Sigmoid colon (tissue), 6 donors: ENCODE measurements at regions not wholly inside any gene's neighbourhood (a gene's known extent, or its start where the extent isn't known, plus 50 kb on each side); places are given as distances from the start of the nearest gene placed in this dataset.
A peak's percentile ranks its signal among the peaks of the same experiment; 100 is the strongest.

Experiments used
- DNase-seq: peaks from one replicate; pipeline ENCODE4 v3.0.0-alpha.2; 2019
- H3K27ac ChIP-seq, 4 donors: fragments of 200-600 bp; sonication (generic); one replicate each; pipeline ENCODE4 v1.5.1; 2016 to 2019; ENCODE audit warnings: mild to moderate bottlenecking in 1 of 4
- H3K27me3 ChIP-seq, 3 donors: fragments of 200-600 bp; sonication (generic); one replicate each; pipeline ENCODE4 v1.5.1; 2019; ENCODE audit warnings: mild to moderate bottlenecking in 1 of 3
- H3K36me3 ChIP-seq, 4 donors: fragments of 200-600 bp; sonication (generic); one replicate each; pipeline ENCODE4 v1.5.1; 2016 to 2019
- H3K4me1 ChIP-seq, 4 donors: fragments of 200-600 bp; sonication (generic); one replicate each; pipeline ENCODE4 v1.5.1; 2017 to 2019
- H3K4me3 ChIP-seq, 4 donors: fragments of 200-600 bp; sonication (generic); one replicate each; pipeline ENCODE4 v1.5.1; 2017 to 2019; ENCODE audit warnings: mild to moderate bottlenecking in 2 of 4, moderate library complexity in 1 of 4
- H3K9me3 ChIP-seq, 4 donors: fragments of 200-600 bp in 3 of 4; sonication (generic) in 3 of 4; one replicate each; pipeline versions ENCODE4 v1.5.1 to v1.6.1; 2013 to 2019
- EP300 ChIP-seq, 4 donors: sonication (generic); formaldehyde crosslinking; IDR thresholded peaks; one replicate each; pipeline ENCODE4 v1.6.1; 2017; ENCODE audit warnings: antibody characterized with exemption in 4 of 4
- POLR2A ChIP-seq, 2 donors: fragments of 450-650 bp; IDR thresholded peaks; one replicate each; pipeline ENCODE4 v1.6.1; 2016; ENCODE audit warnings: antibody characterized with exemption in 2 of 2, mild to moderate bottlenecking in 2 of 2, moderate library complexity in 2 of 2
- POLR2AphosphoS5 ChIP-seq, 4 donors: sonication (generic); formaldehyde crosslinking; IDR thresholded peaks; one replicate each; pipeline ENCODE4 v1.6.1; 2017; ENCODE audit warnings: antibody characterized with exemption in 4 of 4
- WGBS, 2 donors: extraction: QIAGEN DNeasy Blood & Tissue Kit; methylation state at CpG; one replicate each; pipeline ENCODE4 v1.1.7; 2013; 5-methylcytosine and 5-hydroxymethylcytosine counted together
- intact Hi-C: fragments of 100-400 bp; cut with DNase I; formaldehyde crosslinking; loops from one replicate; pipeline ENCODE4 v1.15.1; 2023
- TF ChIP-seq, protein P1 (sequence below), 4 experiments: fragments of 450-650 bp in 3 of 4; fragments of 200-600 bp in 1 of 4; IDR thresholded peaks; one replicate each; pipeline ENCODE4 v1.5.1; 2016 to 2019; ENCODE audit warnings: antibody characterized with exemption in 4 of 4, mild to moderate bottlenecking in 3 of 4, moderate library complexity in 2 of 4
- donor health status: healthy with polysubstance abuse.
- donor health status: healthy.

DNA sequence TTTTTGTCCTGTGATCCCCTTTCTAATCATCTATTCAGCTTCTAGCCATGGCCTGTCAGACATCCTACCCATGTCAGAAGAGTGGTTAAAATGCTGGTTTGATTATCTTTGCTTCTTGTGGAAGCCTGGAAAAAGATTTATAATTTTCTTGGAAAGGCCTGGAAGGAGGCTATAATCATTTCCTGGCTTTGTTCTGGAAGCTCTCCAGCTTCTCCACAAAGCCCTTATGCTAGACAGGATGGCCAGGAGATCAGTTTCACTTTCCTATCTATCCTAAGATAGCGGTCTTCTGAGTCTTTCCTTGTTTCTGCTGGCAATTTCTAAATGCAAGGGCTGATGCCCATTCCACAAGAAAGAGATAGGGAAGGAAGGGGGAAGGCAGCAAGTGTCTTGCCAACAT is 90.9 kb upstream of the SLC44A3 start:
- DNase-seq = no peak
- H3K4me1 ChIP-seq = peaks cover 0 to 22% (median 16%) of the 10 kb centered on the region in 4 donors
- no peak for TF ChIP-seq POLR2AphosphoS5 (IDR thresholded peaks at IDR 0.05)
- TF ChIP-seq, protein P1, sequence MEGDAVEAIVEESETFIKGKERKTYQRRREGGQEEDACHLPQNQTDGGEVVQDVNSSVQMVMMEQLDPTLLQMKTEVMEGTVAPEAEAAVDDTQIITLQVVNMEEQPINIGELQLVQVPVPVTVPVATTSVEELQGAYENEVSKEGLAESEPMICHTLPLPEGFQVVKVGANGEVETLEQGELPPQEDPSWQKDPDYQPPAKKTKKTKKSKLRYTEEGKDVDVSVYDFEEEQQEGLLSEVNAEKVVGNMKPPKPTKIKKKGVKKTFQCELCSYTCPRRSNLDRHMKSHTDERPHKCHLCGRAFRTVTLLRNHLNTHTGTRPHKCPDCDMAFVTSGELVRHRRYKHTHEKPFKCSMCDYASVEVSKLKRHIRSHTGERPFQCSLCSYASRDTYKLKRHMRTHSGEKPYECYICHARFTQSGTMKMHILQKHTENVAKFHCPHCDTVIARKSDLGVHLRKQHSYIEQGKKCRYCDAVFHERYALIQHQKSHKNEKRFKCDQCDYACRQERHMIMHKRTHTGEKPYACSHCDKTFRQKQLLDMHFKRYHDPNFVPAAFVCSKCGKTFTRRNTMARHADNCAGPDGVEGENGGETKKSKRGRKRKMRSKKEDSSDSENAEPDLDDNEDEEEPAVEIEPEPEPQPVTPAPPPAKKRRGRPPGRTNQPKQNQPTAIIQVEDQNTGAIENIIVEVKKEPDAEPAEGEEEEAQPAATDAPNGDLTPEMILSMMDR (IDR thresholded peaks at IDR 0.05) = no peak
- no peak for TF ChIP-seq EP300 (IDR thresholded peaks at IDR 0.05)
- no peak for TF ChIP-seq POLR2A (IDR thresholded peaks at IDR 0.05)
- intact Hi-C loops = no loop called here
- no peak overlapping the region for H3K4me3 ChIP-seq
- WGBS, 2 donors = 17 to 63% methylated on average over 1 of the region's 1 CpG
- no peaks in the 10 kb centered on the region for H3K27me3 ChIP-seq
- H3K36me3 ChIP-seq = no peaks in the 10 kb centered on the region
- H3K27ac ChIP-seq = peak overlapping the region in 1 of 4 donors; percentile 46
- H3K9me3 ChIP-seq = no peaks in the 10 kb centered on the region

DNA sequence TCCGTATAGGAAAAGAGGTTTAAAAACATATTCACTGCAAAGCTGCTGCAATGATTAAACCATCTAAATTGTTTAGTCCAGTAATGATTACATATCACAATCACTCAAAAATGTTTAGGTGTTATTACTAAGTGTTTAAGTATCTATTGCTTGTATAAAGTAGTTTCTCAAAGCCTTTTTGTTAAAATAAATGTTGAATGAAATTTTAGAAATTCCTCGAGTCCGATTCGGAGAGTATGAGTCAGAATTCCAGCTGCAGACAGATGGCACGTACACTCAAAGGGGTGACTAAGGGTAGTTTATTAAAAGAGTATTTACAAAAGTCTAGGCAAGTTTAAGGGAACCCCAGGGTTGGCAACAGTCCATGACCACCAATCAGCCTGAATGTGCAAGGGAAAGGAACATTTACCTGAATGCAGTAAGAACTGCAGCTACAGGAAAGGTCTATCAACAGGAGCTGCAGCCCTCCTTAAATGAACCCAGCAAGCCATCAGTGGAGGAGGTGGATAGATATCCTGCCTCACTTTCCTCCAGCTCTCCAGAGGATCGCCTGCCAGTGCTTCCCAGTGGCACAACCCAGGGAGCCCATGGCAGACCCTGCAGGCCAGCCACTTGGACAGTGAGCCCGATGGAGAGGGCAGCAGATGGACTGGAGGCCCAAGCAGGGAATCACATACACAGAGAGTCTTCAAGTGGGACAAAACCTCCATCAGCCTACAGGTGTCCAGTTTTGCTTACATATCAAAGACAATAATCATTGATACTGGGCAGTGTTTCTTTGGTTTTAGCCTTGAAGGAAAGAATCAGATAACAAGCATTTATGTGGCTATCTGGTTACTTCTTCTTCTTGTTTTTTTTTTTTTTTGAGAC is 92.1 kb upstream of the SLC44A3 start:
- DNase-seq = no peak
- WGBS, 2 donors = 65 to 83% methylated on average over 7 of the region's 7 CpGs
- H3K9me3 ChIP-seq = no peaks in the 10 kb centered on the region
- no peaks in the 10 kb centered on the region for H3K27me3 ChIP-seq
- peaks cover 0 to 22% (median 16%) of the 10 kb centered on the region in 4 donors for H3K4me1 ChIP-seq
- intact Hi-C loops = no loop called here
- no peak overlapping the region for H3K4me3 ChIP-seq
- H3K27ac ChIP-seq = peak overlapping the region in 2 of 4 donors; percentile 7 to 68
- TF ChIP-seq, protein P1 (IDR thresholded peaks at IDR 0.05) = no peak
- TF ChIP-seq POLR2A (IDR thresholded peaks at IDR 0.05) = no peak
- peak in 1 of 4 donors; percentile 59 for TF ChIP-seq POLR2AphosphoS5 (IDR thresholded peaks at IDR 0.05)
- no peaks in the 10 kb centered on the region for H3K36me3 ChIP-seq

DNA sequence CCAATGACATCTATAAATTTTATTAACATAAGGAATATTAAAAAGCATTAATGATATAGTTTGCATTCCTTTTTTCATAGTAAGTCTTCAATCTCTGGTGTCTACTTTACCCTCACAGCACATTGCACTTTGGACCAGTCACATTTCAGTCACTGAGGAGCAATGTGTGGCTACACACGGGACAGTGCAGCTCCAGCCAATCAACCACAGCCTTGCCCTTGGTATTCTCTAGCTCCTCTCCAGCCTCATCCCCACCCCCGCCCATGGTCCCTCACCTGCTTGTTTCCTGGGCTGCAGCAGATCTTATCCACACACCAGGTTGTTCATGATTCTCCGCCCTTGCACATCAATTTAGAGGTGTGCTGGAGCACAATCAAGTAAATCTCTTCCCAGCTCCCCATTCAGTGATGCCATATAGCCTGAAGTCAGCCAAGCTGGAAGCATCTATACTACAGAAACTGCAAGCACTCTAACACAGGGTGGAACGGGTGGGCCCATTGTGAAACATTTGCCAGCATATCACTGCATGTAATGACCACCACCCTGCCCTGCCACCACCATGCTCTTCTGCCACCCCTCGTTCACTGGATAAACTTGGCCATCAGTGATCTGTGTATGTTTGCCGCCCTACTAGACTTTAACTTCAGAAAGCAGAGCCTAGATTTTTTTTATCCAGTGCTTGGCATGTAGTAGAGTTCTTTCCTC is 93.0 kb upstream of the SLC44A3 start:
- Histone ChIP-seq H3K27me3 (no peaks in the 10 kb centered on the region), H3K9me3 (no peaks in the 10 kb centered on the region), H3K36me3 (no peaks in the 10 kb centered on the region), H3K4me3 (no peak overlapping the region), H3K4me1 (peaks cover 0 to 22% (median 16%) of the 10 kb centered on the region in 4 donors), H3K27ac (peak overlapping the region in 1 of 4 donors; percentile 68)
- DNase-seq = no peak
- TF ChIP-seq, protein P1 (IDR thresholded peaks at IDR 0.05) = no peak
- TF ChIP-seq POLR2AphosphoS5 (IDR thresholded peaks at IDR 0.05) (no peak), POLR2A (IDR thresholded peaks at IDR 0.05) (no peak), EP300 (IDR thresholded peaks at IDR 0.05) (no peak)
- WGBS, 2 donors = 83 to 84% methylated on average over 6 of the region's 6 CpGs
- intact Hi-C loops = no loop called here

DNA sequence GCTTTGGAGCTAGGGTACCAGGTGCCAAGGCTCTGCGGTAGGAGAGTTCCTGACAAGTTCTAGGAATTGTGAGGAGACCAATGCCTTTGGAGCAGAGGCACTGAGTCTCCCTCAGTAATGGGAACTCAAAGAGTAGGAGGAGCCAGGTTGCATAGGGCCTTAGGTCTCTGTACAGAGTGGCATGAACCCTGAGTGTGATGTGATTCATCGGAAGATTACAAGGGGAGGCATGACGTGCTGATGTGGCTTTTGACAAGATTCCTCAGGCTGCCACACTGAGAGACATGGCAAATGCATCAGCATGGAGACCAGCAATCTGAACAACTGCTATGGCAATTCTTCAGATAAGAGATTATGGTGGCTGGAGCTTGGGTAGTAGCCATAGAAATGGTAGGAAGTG is 94.6 kb upstream of the SLC44A3 start:
- peaks cover 0 to 22% (median 16%) of the 10 kb centered on the region in 4 donors for H3K4me1 ChIP-seq
- intact Hi-C loops = no loop called here
- H3K27ac ChIP-seq = no peak overlapping the region
- H3K9me3 ChIP-seq = no peaks in the 10 kb centered on the region
- DNase-seq = no peak
- no peaks in the 10 kb centered on the region for H3K27me3 ChIP-seq
- H3K4me3 ChIP-seq = no peak overlapping the region
- WGBS, 2 donors = 96 to 98% methylated on average over 3 of the region's 3 CpGs
- no peaks in the 10 kb centered on the region for H3K36me3 ChIP-seq
- no peak for TF ChIP-seq EP300 (IDR thresholded peaks at IDR 0.05)
- TF ChIP-seq, protein P1 (IDR thresholded peaks at IDR 0.05) = no peak
- no peak for TF ChIP-seq POLR2AphosphoS5 (IDR thresholded peaks at IDR 0.05)
- TF ChIP-seq POLR2A (IDR thresholded peaks at IDR 0.05) = no peak
